GM21576 (cell line): ENCODE measurements at regions not wholly inside any gene's neighbourhood (a gene's known extent, or its start where the extent isn't known, plus 50 kb on each side); places are given as distances from the start of the nearest gene placed in this dataset.
"Not testable (repeated sequence)": the region's sequence is repeated elsewhere in the genome, so short reads cannot be mapped to it uniquely, and the experiment has no call there.

Experiments
- ATAC-seq: cut with Tn5 transposase; IDR thresholded peaks from one replicate; pipeline ENCODE4 v1.9.1; 2021; ENCODE audit warnings: mild to moderate bottlenecking, moderate library complexity; ENCODE audit not compliant: unreplicated experiment

- no peak for ATAC-seq
These were observed 231.8 kb downstream of the SQOR start for GRCh38 chr15:45866616-45867015.

GRCh38 chr15:45867281-45867680 is 232.5 kb downstream of the SQOR start:
- no peak for ATAC-seq

- ATAC-seq: no peak
These were observed 233.4 kb downstream of the SQOR start for GRCh38 chr15:45868109-45868691.

GRCh38 chr15:45869034-45869668 is 234.3 kb downstream of the SQOR start:
- ATAC-seq: no peak

- ATAC-seq: no peak
These were observed 236.5 kb downstream of the SQOR start for GRCh38 chr15:45871121-45871855.

- no peak for ATAC-seq
These were observed 239.0 kb downstream of the SQOR start for GRCh38 chr15:45873781-45874180.

- not testable (repeated sequence) for ATAC-seq
These were observed 239.7 kb downstream of the SQOR start for GRCh38 chr15:45874566-45874965.

GRCh38 chr15:45884289-45884688 is 249.5 kb downstream of the SQOR start:
- ATAC-seq: no peak

GRCh38 chr15:45884755-45885445 is 250.1 kb downstream of the SQOR start:
- no peak for ATAC-seq

- no peak for ATAC-seq
These were observed 251.0 kb downstream of the SQOR start for GRCh38 chr15:45885801-45886200.

- no peak for ATAC-seq
These were observed 256.9 kb downstream of the SQOR start for GRCh38 chr15:45891766-45892165.

- ATAC-seq: no peak
These were observed 257.4 kb downstream of the SQOR start for GRCh38 chr15:45892182-45892581.

GRCh38 chr15:45903283-45903682 is 268.5 kb downstream of the SQOR start:
- ATAC-seq: no peak

GRCh38 chr15:45904019-45904418 is 269.2 kb downstream of the SQOR start:
- no peak for ATAC-seq

GRCh38 chr15:45906230-45906629 is 271.4 kb downstream of the SQOR start:
- no peak for ATAC-seq

- no peak for ATAC-seq
These were observed 275.8 kb downstream of the SQOR start for GRCh38 chr15:45910671-45911070.

- ATAC-seq: no peak
These were observed 278.6 kb downstream of the SQOR start for GRCh38 chr15:45913451-45913850.

GRCh38 chr15:45914425-45914824 is 279.6 kb downstream of the SQOR start:
- ATAC-seq: no peak

GRCh38 chr15:45918839-45919238 is 284.0 kb downstream of the SQOR start:
- no peak for ATAC-seq

- no peak for ATAC-seq
These were observed 285.0 kb downstream of the SQOR start for GRCh38 chr15:45919806-45920205.

- no peak for ATAC-seq
These were observed 286.5 kb downstream of the SQOR start for GRCh38 chr15:45921376-45921775.

- no peak for ATAC-seq
These were observed 287.1 kb downstream of the SQOR start for GRCh38 chr15:45921978-45922377.
